ENCODE measurements at regions not wholly inside any gene's neighbourhood (a gene's known extent, or its start where the extent isn't known, plus 50 kb on each side); places are given as distances from the start of the nearest gene placed in this dataset.
"Not testable (repeated sequence)": the region's sequence is repeated elsewhere in the genome, so short reads cannot be mapped to it uniquely, and the experiment has no call there.

DNA sequence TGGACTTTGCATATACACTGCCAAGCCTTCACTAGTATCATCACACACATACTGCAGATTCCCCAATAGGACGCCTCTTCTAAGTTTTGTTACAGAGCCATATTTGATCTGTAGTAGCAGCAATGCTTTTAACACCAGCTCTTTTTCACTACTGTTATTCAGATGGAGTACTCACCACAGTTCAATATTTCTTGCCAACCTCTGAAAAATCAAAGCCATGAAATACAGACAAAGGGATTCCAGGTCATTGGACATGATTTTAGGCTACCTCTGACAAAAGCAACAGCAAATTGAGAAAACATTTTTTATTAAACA, 390.7 kb upstream of the ADGRL3 start:
- DNase-seq: no peak

DNA sequence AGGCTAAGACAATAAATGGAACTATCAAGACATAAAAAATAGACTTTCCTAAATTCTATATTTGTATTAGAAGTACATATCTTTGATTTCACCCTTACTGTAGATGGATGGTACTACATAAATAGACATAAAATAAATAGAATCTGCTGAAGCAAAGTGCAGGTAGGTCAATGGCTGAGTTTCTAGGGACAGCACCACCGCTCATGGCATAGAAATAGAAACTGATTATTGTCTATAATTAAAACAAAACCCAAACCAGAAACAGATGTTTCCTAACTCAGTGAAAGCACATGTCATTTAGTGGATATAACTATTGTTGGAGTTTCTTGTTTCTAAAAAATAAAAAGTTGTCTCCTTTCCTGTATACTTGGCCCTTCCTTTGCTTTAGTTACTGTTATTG, 387.3 kb upstream of the ADGRL3 start:
- DNase-seq: no peak

DNA sequence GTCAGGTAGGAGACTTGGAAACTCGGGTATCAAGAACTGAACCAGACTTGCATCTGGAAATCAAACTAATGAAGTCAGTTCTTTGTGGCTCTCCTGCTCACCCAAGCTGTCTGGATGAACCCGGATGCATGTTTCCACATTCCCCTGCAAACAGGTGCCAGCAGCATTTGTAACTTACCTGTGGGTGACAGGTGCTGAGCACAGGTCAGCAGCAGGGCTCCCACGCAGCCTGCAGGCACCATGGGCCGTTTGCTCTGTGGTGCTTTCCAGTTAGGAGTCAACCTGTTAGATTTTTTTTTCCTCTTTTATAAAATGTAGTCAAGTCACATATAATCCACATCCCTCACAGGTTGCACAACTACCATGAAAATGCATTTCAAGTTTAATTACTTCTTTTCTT, 385.6 kb upstream of the ADGRL3 start:
- no peak for DNase-seq

DNA sequence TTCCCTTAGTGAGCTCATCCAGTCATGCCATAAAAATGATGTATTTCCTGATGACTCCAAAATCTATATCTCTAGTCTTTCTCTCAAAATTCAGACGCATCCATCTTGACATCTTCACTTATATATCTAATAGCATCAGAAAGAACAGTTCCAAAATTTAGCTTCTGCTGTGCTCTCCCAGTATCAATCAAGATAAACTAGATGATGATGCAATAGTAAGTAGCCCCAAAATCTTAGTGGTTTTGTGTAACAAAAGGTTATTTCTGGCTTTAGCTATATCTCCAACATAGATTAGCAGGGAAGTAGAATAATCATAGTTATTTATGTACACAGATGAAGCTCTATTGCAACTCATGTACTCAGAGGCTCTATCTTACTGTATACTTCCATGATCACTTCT, 382.5 kb upstream of the ADGRL3 start:
- DNase-seq: no peak

DNA sequence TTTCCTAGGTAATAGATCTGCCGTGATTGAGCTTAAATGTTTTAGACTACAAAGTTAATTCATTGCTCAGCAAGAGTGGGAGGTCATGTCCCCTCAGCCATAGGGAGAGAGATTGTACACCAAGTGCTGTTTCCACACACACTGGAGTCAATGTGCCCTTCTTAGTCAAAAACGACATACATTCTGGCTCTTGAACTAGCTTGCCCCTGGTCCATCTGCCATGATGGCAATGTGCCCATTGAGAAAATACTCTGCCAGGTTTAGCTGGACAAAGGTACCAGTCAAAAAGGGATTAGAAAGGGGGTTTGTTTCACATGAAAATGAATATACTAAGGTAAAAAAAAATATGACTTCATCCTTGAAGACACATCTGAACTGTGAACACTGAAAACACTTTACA, 377.1 kb upstream of the ADGRL3 start:
- peak; percentile 71 to 88 for DNase-seq

DNA sequence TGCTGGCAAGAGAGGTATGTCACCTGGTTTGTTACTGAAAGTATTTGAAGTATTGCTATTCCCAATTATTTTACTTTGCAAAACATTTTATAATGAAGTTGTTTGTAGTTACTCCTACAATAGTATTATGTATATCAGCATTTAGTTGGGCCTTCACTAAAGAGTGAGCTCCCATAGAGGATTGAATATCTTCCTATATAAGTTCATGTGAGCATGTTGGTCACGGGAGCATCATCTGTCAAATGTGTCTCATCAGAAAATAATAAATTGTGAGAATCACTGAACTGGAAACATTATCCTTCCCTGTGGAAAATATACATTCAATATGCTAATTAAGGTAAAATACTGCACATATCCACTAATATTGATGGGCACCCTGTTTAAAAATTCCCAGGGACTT, 360.1 kb upstream of the ADGRL3 start:
- peak in 1 of 2 experiments; percentile 32 for DNase-seq

DNA sequence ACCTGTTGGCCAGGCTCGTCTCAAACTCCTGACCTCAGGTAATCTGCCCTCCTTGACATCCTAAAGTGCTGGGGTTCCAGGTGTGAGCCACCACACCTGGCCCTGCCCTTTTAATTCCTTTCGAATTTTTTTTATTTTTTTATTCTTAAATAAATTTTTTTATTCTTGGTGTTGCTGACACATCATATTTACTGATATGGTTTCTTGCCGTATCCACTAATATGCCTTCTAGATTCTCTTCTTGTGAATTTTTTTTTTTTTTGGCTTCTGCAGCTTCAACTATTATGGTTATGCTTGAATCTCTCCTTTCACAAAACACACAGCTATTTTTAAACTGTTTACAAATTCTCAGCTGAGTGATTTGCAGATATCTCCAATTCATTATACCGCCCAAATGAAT, 353.4 kb upstream of the ADGRL3 start:
- no peak for DNase-seq

DNA sequence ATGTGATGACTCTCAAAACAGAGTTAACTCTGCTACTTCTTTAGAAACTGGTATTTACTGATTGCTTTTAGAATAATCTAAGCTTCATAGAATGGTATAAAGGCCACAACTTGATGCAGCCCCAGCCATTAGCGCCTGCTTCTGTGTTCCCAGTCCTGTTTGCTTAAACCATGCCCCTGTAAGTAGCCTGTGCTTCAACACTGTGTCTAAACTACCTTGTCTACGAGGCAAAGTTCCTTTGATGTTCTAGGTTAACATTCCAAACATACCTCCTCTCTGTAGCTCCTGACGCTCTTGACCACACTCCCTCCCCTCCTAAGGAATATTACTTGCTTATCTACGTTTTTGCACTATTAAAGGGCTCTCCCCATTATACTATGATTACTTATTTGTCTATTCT, 352.5 kb upstream of the ADGRL3 start:
- DNase-seq: no peak

DNA sequence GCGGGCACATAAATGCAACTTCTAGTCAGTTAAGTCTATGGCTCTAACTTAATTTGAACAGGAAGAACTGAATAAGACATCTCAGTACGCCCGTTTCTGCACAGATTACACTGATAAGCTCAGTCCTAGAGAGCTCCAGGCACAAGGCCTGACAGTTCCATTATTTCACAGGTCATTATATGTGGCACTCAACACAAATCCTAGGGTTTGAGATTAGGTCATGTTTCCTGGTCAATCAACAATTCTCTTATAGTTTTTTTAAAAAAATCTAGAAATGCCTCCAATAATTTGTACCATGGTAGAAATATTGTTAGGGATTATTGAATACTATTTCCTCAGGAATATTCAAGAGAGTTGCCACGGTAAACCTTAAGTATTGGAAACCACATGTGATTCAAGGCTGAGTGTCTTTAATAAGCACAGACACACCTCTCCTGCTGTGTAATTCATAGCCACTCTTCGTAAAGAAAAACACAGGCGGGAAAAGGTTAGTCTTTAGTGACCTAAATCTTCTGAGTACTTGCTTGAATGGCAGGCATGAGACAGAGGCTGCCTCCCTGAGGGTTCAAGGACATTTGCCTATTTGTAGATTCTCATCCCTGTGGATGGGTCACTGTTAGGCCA, 342.9 kb upstream of the ADGRL3 start:
- DNase-seq: no peak

DNA sequence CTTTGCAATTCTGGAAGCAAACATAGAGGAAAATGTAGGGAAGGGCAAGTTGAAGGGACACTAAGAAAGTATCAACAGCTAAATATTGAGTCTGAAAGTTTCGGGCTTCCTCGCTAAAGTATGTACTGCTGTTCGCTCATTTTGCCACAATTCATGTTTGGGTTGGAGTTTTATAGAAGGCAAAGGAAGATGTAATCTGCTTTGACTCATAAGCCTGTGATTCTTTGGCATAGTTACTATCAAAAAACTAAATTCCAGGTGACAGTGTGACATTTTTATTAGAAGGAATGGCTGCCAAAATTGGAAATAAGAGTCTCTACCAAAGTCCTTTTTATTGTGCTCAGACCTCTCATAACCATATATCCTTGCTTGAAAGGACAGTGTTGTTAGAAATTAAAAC, 336.7 kb upstream of the ADGRL3 start:
- DNase-seq: no peak

DNA sequence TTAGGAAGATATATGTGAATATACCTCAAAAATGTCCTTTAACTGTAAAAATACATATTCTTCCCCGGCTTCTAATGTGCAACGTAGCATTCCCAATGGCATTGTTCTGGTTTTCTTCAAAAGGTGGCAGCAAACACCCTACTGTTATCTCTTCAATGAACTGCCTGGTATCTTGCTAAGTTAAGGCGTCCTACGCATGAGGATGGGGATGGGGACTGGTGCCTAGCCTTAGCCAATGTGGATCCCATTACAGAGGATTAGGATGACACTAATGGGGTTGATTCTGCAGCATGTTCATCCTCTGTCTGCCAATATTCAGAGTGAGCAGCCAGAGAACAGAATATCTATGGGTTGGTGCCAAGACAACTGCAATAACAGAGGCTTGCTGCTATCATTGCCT, 334.9 kb upstream of the ADGRL3 start:
- peak; percentile 69 to 91 for DNase-seq

DNA sequence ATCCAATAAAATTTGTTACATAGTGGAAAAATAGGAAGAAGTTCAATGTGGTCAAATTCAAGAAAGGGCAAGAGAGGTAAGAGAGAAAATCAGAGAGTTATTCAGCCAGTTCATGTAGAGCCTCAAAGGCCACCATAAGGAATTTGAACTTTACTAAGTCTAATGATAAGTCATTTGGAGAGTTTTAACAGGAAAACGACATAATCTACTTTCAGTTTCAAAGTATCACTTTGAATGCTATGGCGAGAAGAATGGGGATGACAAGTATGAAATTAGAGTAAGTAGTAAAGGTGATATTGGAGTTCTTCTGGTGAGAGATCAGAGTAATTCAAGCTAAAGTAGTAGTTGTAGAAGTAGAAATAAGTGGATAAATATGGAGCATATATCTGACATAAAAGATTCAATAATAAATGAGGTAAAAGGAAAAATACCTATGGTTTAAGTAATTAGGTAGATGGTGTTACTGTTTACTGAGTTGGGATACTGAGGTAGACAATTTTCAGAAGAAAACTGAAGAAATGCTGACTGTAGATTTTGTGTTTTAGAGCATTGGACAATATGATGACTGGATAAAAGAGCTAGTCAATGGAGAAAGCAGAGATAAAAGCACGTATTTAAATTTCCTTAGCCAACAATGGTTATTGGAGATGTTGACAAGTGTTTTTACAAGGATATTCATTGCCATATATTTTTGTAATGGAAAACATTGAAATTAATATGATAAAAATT, 331.7 kb upstream of the ADGRL3 start:
- no peak for DNase-seq

DNA sequence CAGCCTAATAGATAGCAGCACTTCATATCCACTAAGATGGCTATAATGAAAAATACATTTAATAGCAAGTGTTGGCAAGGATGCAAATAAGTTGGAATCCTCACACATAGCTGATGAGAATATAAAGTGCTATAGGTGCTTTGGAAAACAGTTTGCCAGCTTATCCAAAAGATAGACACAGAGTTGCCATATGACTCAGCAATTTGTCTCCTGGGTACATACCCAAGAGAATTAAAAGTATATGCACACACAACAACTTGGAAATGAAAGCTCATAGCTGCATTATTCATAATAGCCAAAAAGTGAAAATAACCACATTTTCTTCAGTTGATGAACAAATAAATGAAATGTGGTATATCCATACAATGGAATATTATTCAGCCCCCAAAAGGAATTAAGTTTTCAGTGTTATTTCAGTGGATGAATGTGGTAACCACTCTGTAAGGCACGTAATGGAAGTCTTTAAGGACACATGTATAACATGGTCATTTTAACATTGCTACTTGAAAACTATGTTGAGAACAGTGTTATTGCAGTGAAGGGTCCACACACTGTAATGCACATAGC, 320.9 kb upstream of the ADGRL3 start:
- DNase-seq: no peak

DNA sequence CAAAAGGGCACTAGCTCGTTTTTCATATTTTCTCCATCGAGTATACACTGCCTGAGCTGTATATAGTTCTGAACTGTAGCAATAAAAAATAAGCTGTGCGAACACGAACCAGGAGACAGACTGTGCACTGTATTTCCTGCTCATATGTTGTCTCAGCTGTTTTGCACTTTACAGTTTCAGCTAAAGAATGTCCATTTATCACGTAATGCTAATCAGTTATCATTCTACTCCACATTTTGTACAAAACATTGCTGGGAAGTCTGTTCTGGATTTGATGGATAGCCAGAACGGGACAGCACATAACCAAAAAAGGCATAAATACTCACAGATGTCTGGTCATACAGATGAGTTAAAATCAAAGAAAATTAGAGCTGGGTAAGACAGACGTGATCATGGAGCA, 315.5 kb upstream of the ADGRL3 start:
- peak in 1 of 2 experiments; percentile 36 for DNase-seq

DNA sequence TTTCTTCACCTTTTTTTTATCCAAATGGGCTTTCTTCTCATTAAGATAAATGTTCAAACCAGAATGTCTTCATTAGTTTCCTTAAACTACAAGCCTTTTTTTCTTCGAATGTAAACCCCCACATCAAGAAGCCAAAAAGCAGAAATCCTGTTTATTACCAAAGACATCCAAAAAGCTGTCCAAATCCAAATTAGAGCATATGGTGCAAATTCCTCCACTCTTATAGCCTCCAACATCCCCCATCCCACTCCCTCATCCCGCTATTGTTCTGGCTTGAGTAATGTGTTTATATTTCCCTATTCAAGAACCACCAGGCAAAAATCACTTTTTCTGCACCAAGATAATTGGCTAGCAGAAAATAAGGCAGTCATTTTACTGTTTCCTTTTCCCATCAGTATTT, 315.1 kb upstream of the ADGRL3 start:
- DNase-seq: peak in 1 of 2 experiments; percentile 36

DNA sequence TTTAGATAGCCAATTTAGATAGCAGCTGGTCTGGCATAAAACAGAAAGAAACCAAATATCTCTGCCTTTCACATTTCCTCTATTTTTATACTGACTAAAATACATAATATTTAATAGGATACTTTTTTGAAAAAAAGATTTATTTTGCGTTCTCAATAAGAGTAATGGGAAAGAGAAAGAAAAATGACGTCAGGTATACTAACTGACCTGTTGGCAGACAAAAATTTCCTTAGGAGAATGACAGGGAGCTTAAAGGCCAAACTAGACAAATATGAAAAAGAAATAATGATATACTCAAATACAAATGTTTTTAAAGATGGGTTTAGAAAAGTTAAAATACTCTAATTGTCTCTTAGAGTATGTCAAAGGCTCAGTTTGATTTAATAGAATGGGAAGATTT, 309.4 kb upstream of the ADGRL3 start:
- DNase-seq: no peak

DNA sequence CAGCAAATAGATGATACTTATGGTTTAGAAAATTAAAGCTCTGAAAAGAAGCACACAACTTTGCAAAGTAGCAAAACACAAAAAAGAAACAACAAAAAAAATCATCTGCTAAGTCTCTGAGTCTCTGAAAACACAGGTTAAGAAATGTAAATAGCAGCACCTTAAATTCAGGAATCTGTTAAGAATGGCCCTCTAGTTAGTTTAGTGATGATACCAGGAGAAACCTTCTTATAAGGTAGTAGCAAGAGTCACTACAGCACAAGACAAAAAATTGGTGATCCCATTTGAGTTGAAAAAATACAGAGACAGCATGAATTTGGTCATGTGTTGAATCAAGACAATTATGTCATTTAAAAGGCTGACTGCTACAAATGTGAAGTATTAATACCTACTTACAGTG, 308.2 kb upstream of the ADGRL3 start:
- DNase-seq: no peak

DNA sequence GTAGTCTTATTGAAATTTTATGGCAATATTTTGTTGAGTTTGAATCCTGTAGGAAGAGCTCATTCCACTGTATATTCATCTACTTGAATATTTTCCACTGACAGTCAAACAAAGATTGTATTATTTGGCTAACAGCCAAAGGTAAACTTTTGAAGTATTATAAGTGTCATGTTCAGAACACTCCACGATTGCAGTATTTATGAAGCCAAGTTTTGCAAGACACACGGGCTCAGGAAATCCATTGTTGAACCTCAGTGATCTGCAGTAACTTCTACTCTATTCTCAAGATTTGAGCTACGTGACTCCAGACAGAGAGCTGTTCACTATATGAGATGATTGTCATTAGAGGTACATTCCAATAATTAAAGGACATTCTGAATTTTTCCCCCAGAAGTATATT, 302.7 kb upstream of the ADGRL3 start:
- DNase-seq: no peak

DNA sequence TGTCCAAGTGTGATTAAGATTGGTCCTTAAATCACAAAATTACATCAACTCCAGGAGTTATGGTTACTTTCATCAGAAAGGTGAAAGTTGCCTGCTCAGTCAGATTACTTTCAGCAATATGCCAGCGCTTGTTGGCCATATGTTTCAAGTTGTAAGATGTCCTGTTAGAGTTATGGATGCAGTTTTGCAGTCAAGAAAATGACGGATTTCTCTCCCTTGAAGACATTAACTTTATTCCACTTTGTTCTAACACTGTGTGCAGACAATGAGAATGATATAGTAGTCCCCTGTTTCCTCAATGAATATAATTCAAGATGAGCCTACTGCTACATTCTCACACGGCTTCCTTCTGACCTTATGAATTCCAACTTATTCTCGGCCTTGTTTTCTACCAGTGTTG, 295.0 kb upstream of the ADGRL3 start:
- DNase-seq: no peak

DNA sequence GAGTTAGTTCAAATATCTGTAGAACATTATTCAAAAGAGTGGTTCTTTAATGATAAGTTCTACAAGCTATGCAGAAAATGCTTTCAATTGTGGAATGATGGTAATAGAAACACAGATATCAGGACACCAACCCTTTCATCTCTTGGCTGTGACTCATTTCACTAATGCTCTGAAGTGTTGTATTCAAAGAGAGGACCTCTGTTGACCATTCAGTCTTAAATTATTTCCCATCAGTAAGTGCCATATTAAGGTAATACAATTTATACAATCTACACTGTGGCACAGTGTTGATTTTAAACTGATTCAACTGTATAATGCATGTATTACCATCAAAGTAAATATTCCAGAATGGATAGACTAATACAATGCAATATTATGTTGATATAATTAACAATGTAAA, 289.0 kb upstream of the ADGRL3 start:
- no peak for DNase-seq

DNA sequence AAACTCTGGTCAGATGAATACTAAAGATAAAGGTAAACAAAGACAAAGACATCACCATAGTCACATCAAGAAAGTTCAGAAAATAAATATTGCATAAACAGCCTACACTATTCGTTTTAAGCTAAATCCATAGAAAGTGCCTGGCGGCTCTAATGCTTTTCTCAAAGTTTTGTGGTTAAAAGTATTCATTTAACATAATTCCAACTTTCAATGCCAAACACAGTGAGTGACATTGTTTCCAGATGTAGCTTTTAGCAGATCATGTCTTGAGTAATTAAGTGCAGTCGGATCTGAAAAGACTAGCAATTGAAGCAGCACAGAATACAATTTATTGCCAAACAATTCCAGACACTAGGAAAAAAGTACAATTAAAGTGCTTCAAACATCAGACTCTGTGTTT, 287.1 kb upstream of the ADGRL3 start:
- DNase-seq: no peak

DNA sequence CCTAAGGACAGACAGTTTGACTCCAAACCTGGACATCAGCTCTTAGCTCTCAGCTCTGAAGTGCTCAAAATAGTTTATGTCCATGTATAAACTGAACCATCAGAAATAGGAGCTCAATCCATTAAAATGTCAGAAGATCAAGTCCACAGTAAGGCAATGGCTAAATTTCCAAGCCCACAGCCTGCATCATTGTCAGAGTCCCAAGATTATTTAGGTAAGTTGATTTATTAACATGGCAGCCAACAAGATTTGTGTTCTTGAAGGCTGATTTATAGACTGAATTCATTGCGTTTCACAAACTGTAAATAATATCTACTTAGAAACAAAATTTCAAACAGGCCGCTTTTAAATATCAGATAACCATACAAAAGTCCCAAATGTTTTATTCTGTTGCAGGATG, 286.5 kb upstream of the ADGRL3 start:
- DNase-seq: no peak

DNA sequence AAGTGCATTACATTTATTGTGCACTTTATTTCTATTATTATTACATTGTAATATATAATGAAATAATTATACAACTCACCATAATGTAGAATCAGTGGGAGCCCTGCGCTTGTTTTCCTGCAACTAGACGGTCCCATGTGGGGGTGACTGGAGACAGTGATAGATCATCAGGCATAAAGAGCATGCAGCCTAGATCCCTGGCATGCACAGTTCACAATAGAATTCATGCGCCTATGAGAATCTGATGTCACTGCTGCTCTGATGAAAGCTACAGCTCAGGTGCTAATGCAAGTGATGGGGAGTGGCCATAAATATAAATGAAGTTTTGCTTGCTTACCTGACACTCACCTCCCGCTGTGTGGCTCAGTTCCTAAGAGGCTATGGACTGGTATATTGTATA, 278.4 kb upstream of the ADGRL3 start:
- DNase-seq: not testable (repeated sequence)

DNA sequence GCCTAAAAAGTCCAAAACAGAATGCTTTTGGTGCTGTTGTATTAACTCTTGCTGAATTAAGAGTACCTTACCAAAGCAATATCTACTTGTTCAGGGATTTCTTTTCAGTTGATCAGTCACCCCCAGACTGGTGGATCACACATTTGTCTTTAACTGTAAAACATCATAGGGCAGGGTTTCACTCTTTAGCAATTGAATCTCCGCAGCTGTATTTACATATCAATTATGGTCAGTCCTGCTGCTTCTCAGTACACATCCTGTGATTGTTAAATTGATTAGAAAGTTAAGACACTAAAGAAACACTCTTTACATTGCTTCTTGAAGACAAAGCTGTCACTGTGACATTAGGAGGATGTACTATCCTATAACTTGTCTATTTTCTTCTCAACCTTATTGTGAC, 277.1 kb upstream of the ADGRL3 start:
- DNase-seq: no peak

DNA sequence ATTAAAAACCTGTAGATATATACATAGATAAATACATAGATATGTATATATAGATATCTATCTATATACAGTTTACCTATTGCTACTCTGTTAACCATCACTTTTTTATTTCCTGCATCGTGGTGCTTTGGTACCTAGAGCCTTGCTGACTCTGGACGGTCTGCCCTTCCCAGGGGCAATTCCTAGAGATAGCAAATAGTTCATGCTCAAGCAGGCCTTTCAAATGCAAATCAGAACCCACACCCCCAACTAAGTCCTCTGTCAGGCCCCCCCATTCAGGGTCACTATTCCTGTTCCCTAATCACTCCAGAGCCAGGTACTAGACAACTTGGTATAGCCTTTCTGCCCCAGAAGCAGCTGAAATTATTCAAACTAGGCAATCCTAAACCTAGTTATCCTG, 273.5 kb upstream of the ADGRL3 start:
- DNase-seq: no peak

All from NCI-H446 (cell line).